IMR-90 (cell line): ENCODE measurements at regions not wholly inside any gene's neighbourhood (a gene's known extent, or its start where the extent isn't known, plus 50 kb on each side); places are given as distances from the start of the nearest gene placed in this dataset.

Source experiments
- ATAC-seq: fragments of 200-7000 bp; cut with Tn5 transposase; 2 replicates; pipeline ENCODE4 v1.9.1; 2020; ENCODE audit warnings: low read depth, mild to moderate bottlenecking, moderate library complexity
- BruUV-seq: library from RNA; stranded (reverse); fragments of 400-500 nt; replicated peaks from 2 replicates; lab custom pipeline; 2021; lab: Mats Ljungman, UMichigan
- CTCF ChIA-PET: fragments of 300-600 bp; formaldehyde crosslinking; extraction: SDS; loops from one replicate; lab custom pipeline; 2021; ENCODE audit warnings: antibody characterized with exemption; lab: Yijun Ruan, JAX
- POLR2A ChIA-PET: fragments of 300-600 bp; sonication (Branson Sonifier 250); formaldehyde crosslinking; loops from one replicate; lab custom pipeline; 2022; ENCODE audit warnings: antibody characterized with exemption; ENCODE audit not compliant: unreplicated experiment; lab: Charles Lee
- DNase-seq: peaks from one replicate; pipeline ENCODE4 v3.0.0; 2013
- H2AFZ ChIP-seq: replicated peaks from 2 replicates; pipeline ENCODE3; 2013; ENCODE audit warnings: low read length, mild to moderate bottlenecking; ENCODE audit not compliant: poor library complexity
- H2AK5ac ChIP-seq: 2 replicates; pipeline ENCODE4 v1.6.1; 2013; ENCODE audit warnings: low read depth, low read length, inconsistent platforms
- H2AK9ac ChIP-seq: replicated peaks from 2 replicates; pipeline ENCODE3; 2013; ENCODE audit warnings: mild to moderate bottlenecking, low read depth, low read length, moderate library complexity; ENCODE audit not compliant: poor library complexity
- H2BK120ac ChIP-seq: 2 replicates; pipeline ENCODE4 v1.6.1; 2013; ENCODE audit warnings: low read depth, low read length, inconsistent platforms
- H2BK15ac ChIP-seq: 3 replicates; pipeline ENCODE4 v1.6.1; 2013; ENCODE audit warnings: low read depth, low read length, inconsistent platforms
- H2BK20ac ChIP-seq: 2 replicates; pipeline ENCODE4 v1.6.1; 2013; ENCODE audit warnings: low read depth, mild to moderate bottlenecking, inconsistent platforms, low read length, moderate library complexity
- H2BK5ac ChIP-seq: 2 replicates; pipeline ENCODE4 v1.6.1; 2013; ENCODE audit warnings: mild to moderate bottlenecking, low read depth, low read length, inconsistent platforms; ENCODE audit not compliant: poor library complexity, severe bottlenecking
- H3K14ac ChIP-seq: replicated peaks from 2 replicates; pipeline ENCODE4 v1.6.1; 2013; ENCODE audit warnings: low read depth, low read length, inconsistent platforms
- H3K18ac ChIP-seq: 2 replicates; pipeline ENCODE4 v1.6.1; 2013; ENCODE audit warnings: low read depth, low read length, control low read depth
- H3K23ac ChIP-seq: 2 replicates; pipeline ENCODE4 v1.6.1; 2013; ENCODE audit warnings: low read depth, low read length, inconsistent platforms
- H3K27ac ChIP-seq: 2 replicates; pipeline ENCODE4 v1.5.1; 2013; ENCODE audit warnings: mild to moderate bottlenecking, control low read depth, low read length; ENCODE audit not compliant: insufficient read depth
- H3K27me3 ChIP-seq: 2 replicates; pipeline ENCODE4 v1.6.1; 2013; ENCODE audit warnings: low read length; ENCODE audit not compliant: control insufficient read depth, insufficient read depth
- H3K36me3 ChIP-seq: 2 replicates; pipeline ENCODE4 v1.6.1; 2013; ENCODE audit warnings: low read length, mixed read lengths; ENCODE audit not compliant: control insufficient read depth, insufficient read depth
- H3K4ac ChIP-seq: 2 replicates; pipeline ENCODE4 v1.6.1; 2013; ENCODE audit warnings: low read depth, low read length, inconsistent platforms
- H3K4me1 ChIP-seq: 2 replicates; pipeline ENCODE4 v1.6.1; 2013; ENCODE audit warnings: low read length, mixed read lengths; ENCODE audit not compliant: control insufficient read depth, insufficient read depth
- H3K4me2 ChIP-seq: 2 replicates; pipeline ENCODE4 v1.6.1; 2013; ENCODE audit warnings: low read depth, mild to moderate bottlenecking, control low read depth, low read length, moderate library complexity
- H3K4me3 ChIP-seq: 2 replicates; pipeline ENCODE4 v1.5.1; 2013; ENCODE audit warnings: low read depth, mild to moderate bottlenecking, control low read depth, low read length, moderate library complexity; ENCODE audit not compliant: insufficient read depth
- H3K56ac ChIP-seq: 2 replicates; pipeline ENCODE4 v1.6.1; 2013; ENCODE audit warnings: low read length, inconsistent platforms; ENCODE audit not compliant: insufficient read depth; ENCODE audit errors: extremely low read depth
- H3K79me1 ChIP-seq, 2 experiments: 2 replicates each; pipeline ENCODE4 v1.6.1; 2013; ENCODE audit warnings: low read length in 2 of 2, inconsistent platforms in 1 of 2, low read depth in 1 of 2
- H3K9ac ChIP-seq: 2 replicates; pipeline ENCODE4 v1.6.1; 2013; ENCODE audit warnings: low read depth, low read length, control low read depth
- H3K9me1 ChIP-seq: 2 replicates; pipeline ENCODE4 v1.6.1; 2013; ENCODE audit warnings: low read length, inconsistent platforms; ENCODE audit not compliant: insufficient read depth
- H3K9me3 ChIP-seq: 2 replicates; pipeline ENCODE4 v1.6.1; 2013; ENCODE audit warnings: low read length; ENCODE audit not compliant: control insufficient read depth, insufficient read depth
- H4K20me1 ChIP-seq: 2 replicates; pipeline ENCODE4 v1.6.1; 2013; ENCODE audit warnings: low read length, inconsistent platforms; ENCODE audit not compliant: insufficient read depth
- H4K5ac ChIP-seq: 2 replicates; pipeline ENCODE4 v1.6.1; 2013; ENCODE audit warnings: mild to moderate bottlenecking, low read depth, low read length, control low read depth
- H4K8ac ChIP-seq, 2 experiments: 2 replicates each; pipeline ENCODE4 v1.6.1; 2013; ENCODE audit warnings: low read depth in 2 of 2, low read length in 2 of 2, control low read depth in 1 of 2, inconsistent platforms in 1 of 2
- H4K91ac ChIP-seq: 2 replicates; pipeline ENCODE4 v1.6.1; 2013; ENCODE audit warnings: low read depth, low read length, inconsistent platforms; ENCODE audit not compliant: insufficient read depth
- BHLHE40 ChIP-seq: fragments of 150-350 bp; IDR thresholded peaks from 2 replicates; pipeline ENCODE4 v1.6.1; 2016; ENCODE audit warnings: mild to moderate bottlenecking, low read depth, low read length
- CEBPB ChIP-seq: IDR thresholded peaks from 2 replicates; pipeline ENCODE4 v1.6.1; 2012; ENCODE audit warnings: low read depth, low read length, improper control_type of control experiment
- CHD1 ChIP-seq: IDR thresholded peaks from 2 replicates; pipeline ENCODE4 v1.6.1; 2012; ENCODE audit warnings: low read depth, low read length, improper control_type of control experiment
- CTCF ChIP-seq: conservative IDR thresholded peaks from 2 replicates; pipeline ENCODE4 v1.5.1; 2012; ENCODE audit warnings: mild to moderate bottlenecking, low read depth, low read length, improper control_type of control experiment
- ELK1 ChIP-seq: fragments of 150-350 bp; IDR thresholded peaks from 2 replicates; pipeline ENCODE4 v1.6.1; 2016; ENCODE audit warnings: low read depth, mild to moderate bottlenecking, low read length, moderate library complexity, borderline replicate concordance
- FOS ChIP-seq: fragments of 150-350 bp; IDR thresholded peaks from 2 replicates; pipeline ENCODE4 v1.6.1; 2016; ENCODE audit warnings: low read depth, low read length
- MAFK ChIP-seq: IDR thresholded peaks from 2 replicates; pipeline ENCODE4 v1.6.1; 2012; ENCODE audit warnings: low read depth, low read length, improper control_type of control experiment
- MXI1 ChIP-seq: IDR thresholded peaks from 2 replicates; pipeline ENCODE4 v1.6.1; 2012; ENCODE audit warnings: low read depth, mild to moderate bottlenecking, low read length, moderate library complexity, borderline replicate concordance
- POLR2A ChIP-seq: IDR thresholded peaks from 2 replicates; pipeline ENCODE4 v1.6.1; 2012; ENCODE audit warnings: mild to moderate bottlenecking, low read depth, low read length
- RAD21 ChIP-seq: IDR thresholded peaks from 2 replicates; pipeline ENCODE4 v1.6.1; 2012; ENCODE audit warnings: low read length, improper control_type of control experiment
- RCOR1 ChIP-seq: IDR thresholded peaks from 2 replicates; pipeline ENCODE4 v1.6.1; 2012; ENCODE audit warnings: mild to moderate bottlenecking, low read length, improper control_type of control experiment; ENCODE audit not compliant: insufficient replicate concordance
- SMC3 ChIP-seq: fragments of 150-350 bp; IDR thresholded peaks from 2 replicates; pipeline ENCODE4 v1.6.1; 2016; ENCODE audit warnings: low read depth, mild to moderate bottlenecking, antibody characterized with exemption, low read length, moderate library complexity
- USF2 ChIP-seq: fragments of 150-350 bp; IDR thresholded peaks from 2 replicates; pipeline ENCODE4 v1.6.1; 2017; ENCODE audit warnings: mild to moderate bottlenecking, antibody characterized with exemption, low read length, low read depth
- WGBS, 2 experiments: methylation state at CpG; one replicate each; pipeline versions ENCODE4 v1.1.5 to v1.1.7; 2013; ENCODE audit warnings: missing lambda C conversion rate in 2 of 2; ENCODE audit not compliant: insufficient read length in 1 of 2; ENCODE audit errors: extremely low coverage in 2 of 2; 5-methylcytosine and 5-hydroxymethylcytosine counted together
- dilution Hi-C: fragments of 300-500 bp; cut with HindIII; formaldehyde crosslinking; loops from one replicate; pipeline ENCODE4 v1.14.3; 2018; ENCODE audit warnings: low sequenced_read_pairs; ENCODE audit not compliant: unreplicated experiment
- in situ Hi-C: fragments of 300-500 bp; cut with MboI; formaldehyde crosslinking; loops from 3 replicates; pipeline ENCODE4 v1.14.3; 2019; ENCODE audit warnings: low sequenced_read_pairs, inconsistent platforms, mixed read lengths
- intact Hi-C: fragments of 100-400 bp; cut with micrococcal nuclease; formaldehyde crosslinking; loops from 2 replicates; pipeline ENCODE4 v1.10.0; 2022

GRCh38 chr7:159213253-159213652, 68.6 kb upstream of the VIPR2 start:
- ATAC-seq (no peak), DNase-seq (no peak)
- Histone ChIP-seq H3K4ac (no peak overlapping the region), H3K14ac (no peak overlapping the region), H2BK5ac (no peak overlapping the region), H4K8ac (no peak overlapping the region), H4K91ac (no peak overlapping the region), H2BK20ac (no peak overlapping the region), H3K79me1 (no peaks in the 10 kb centered on the region), H3K36me3 (no peaks in the 10 kb centered on the region), H3K4me2 (no peak overlapping the region), H3K9me3 (peaks cover 27% of the 10 kb centered on the region), H3K9me1 (no peaks in the 10 kb centered on the region), H2BK15ac (no peak overlapping the region), H2AK5ac (no peak overlapping the region), H3K27me3 (no peaks in the 10 kb centered on the region), H3K23ac (no peak overlapping the region), H3K4me1 (no peaks in the 10 kb centered on the region), H3K4me3 (no peak overlapping the region), H3K18ac (no peak overlapping the region), H2AK9ac (no peak overlapping the region), H3K27ac (no peak overlapping the region), H4K5ac (no peak overlapping the region), H4K20me1 (no peaks in the 10 kb centered on the region), H3K56ac (no peak overlapping the region), H2BK120ac (no peak overlapping the region), H2AFZ (no peak overlapping the region), H3K9ac (no peak overlapping the region)
- no CpG with 5 or more reads among the region's 2 CpGs for WGBS, 2 experiments
- dilution Hi-C loops = no loop called here
- TF ChIP-seq FOS = no peak
- no peak for TF ChIP-seq RAD21
- no peak for TF ChIP-seq SMC3
- no peak for TF ChIP-seq MAFK
- TF ChIP-seq BHLHE40 = no peak
- TF ChIP-seq RCOR1 = no peak
- TF ChIP-seq USF2 = no peak
- no peak for TF ChIP-seq ELK1
- no peak for TF ChIP-seq CHD1
- TF ChIP-seq MXI1 = no peak
- no peak for TF ChIP-seq CTCF
- no peak for TF ChIP-seq CEBPB
- no peak for TF ChIP-seq POLR2A
- no TSS peak for BruUV-seq
- intact Hi-C loops = no loop called here
- ChIA-PET CTCF (no interaction called here), POLR2A (no interaction called here)
- in situ Hi-C loops = no loop called here
